HEK293T (cell line): ENCODE measurements at regions not wholly inside any gene's neighbourhood (a gene's known extent, or its start where the extent isn't known, plus 50 kb on each side); places are given as distances from the start of the nearest gene placed in this dataset.

Source experiments
- ARNT ChIP-seq: fragments of 450-650 bp; IDR thresholded peaks from 2 replicates; pipeline ENCODE4 v1.6.1; 2017; ENCODE audit warnings: mild to moderate bottlenecking
- BHLHE40 ChIP-seq: fragments of 450-650 bp; IDR thresholded peaks from 2 replicates; pipeline ENCODE4 v1.6.1; 2016; ENCODE audit warnings: mild to moderate bottlenecking, moderate library complexity, borderline replicate concordance
- CTBP1 ChIP-seq: fragments of 450-650 bp; IDR thresholded peaks from 2 replicates; pipeline ENCODE4 v1.6.1; 2016; ENCODE audit warnings: borderline replicate concordance
- ELF4 ChIP-seq: fragments of 450-650 bp; IDR thresholded peaks from 2 replicates; pipeline ENCODE4 v1.6.1; 2017; ENCODE audit warnings: antibody characterized with exemption
- FOXA1 ChIP-seq: fragments of 450-650 bp; IDR thresholded peaks from 2 replicates; pipeline ENCODE4 v1.6.1; 2016; ENCODE audit warnings: mild to moderate bottlenecking
- FOXM1 ChIP-seq: fragments of 450-650 bp; IDR thresholded peaks from 2 replicates; pipeline ENCODE4 v1.6.1; 2017; ENCODE audit warnings: mild to moderate bottlenecking, borderline replicate concordance
- HDGF ChIP-seq: fragments of 450-650 bp; IDR thresholded peaks from 2 replicates; pipeline ENCODE4 v1.6.1; 2017; ENCODE audit warnings: antibody characterized with exemption, borderline replicate concordance
- LEF1 ChIP-seq: fragments of 450-650 bp; IDR thresholded peaks from 2 replicates; pipeline ENCODE4 v1.6.1; 2017; ENCODE audit warnings: mild to moderate bottlenecking, borderline replicate concordance
- SP1 ChIP-seq: fragments of 450-650 bp; IDR thresholded peaks from 2 replicates; pipeline ENCODE4 v1.6.1; 2017
- SUZ12 ChIP-seq: fragments of 450-650 bp; IDR thresholded peaks from 2 replicates; pipeline ENCODE4 v1.6.1; 2016; ENCODE audit warnings: mild to moderate bottlenecking
- TARDBP ChIP-seq: fragments of 450-650 bp; IDR thresholded peaks from 2 replicates; pipeline ENCODE4 v1.6.1; 2016
- ZNF384 ChIP-seq: fragments of 450-650 bp; IDR thresholded peaks from 2 replicates; pipeline ENCODE4 v1.6.1; 2016
- TF ChIP-seq, protein P1 (sequence below): fragments of 450-650 bp; IDR thresholded peaks from 2 replicates; pipeline ENCODE4 v1.6.1; 2016

DNA sequence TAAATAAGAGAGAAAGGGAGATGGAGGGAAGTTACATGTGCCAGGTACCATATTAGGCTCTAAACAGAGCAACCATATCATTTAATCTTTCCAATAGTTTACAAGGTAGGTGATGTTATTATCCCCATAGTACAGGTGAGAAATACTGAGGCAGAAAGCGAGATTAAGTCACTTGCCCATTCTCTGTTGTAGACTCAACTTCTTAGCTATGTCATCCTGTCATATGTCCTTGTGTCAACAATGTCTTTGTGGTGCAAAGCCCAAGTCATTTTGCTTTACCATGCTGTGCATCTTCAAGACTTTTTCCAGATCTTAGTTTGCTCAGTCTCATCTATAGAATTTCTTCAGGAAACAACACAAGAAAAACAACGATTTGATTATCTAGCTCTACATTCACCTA, 205.0 kb upstream of the E2F8 start:
- no peak for TF ChIP-seq TARDBP
- TF ChIP-seq BHLHE40, result no peak
- TF ChIP-seq, protein P1, sequence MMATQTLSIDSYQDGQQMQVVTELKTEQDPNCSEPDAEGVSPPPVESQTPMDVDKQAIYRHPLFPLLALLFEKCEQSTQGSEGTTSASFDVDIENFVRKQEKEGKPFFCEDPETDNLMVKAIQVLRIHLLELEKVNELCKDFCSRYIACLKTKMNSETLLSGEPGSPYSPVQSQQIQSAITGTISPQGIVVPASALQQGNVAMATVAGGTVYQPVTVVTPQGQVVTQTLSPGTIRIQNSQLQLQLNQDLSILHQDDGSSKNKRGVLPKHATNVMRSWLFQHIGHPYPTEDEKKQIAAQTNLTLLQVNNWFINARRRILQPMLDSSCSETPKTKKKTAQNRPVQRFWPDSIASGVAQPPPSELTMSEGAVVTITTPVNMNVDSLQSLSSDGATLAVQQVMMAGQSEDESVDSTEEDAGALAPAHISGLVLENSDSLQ, result no peak
- no peak for TF ChIP-seq FOXA1
- TF ChIP-seq CTBP1, result no peak
- no peak for TF ChIP-seq SUZ12
- TF ChIP-seq ELF4, result no peak
- no peak for TF ChIP-seq SP1
- TF ChIP-seq ARNT, result no peak
- TF ChIP-seq FOXM1, result no peak
- no peak for TF ChIP-seq LEF1
- no peak for TF ChIP-seq HDGF
- TF ChIP-seq ZNF384, result no peak
